ENCODE measurements at regions not wholly inside any gene's neighbourhood (a gene's known extent, or its start where the extent isn't known, plus 50 kb on each side); places are given as distances from the start of the nearest gene placed in this dataset.
A peak's percentile ranks its signal among the peaks of the same experiment; 100 is the strongest.

- H3K27ac ChIP-seq (ENCODE audit: low read length) = no peak overlapping the region
- no peaks in the 10 kb centered on the region for H3K9me3 ChIP-seq (replicated peaks; ENCODE audit: control insufficient read depth, low read depth, low read length)
- 78% methylated on average over 3 of the region's 7 CpGs for WGBS (ENCODE audit: insufficient coverage)
- no peaks in the 10 kb centered on the region for H3K36me3 ChIP-seq (ENCODE audit: control insufficient read depth, insufficient read depth, low read length)
- H3K4me3 ChIP-seq (ENCODE audit: low read length) = no peak overlapping the region
- H3K4me1 ChIP-seq (ENCODE audit: control insufficient read depth, insufficient read depth, low read length) = no peaks in the 10 kb centered on the region
- DNase-seq = no peak
- H3K27me3 ChIP-seq (ENCODE audit: control insufficient read depth, insufficient read depth, low read length) = no peaks in the 10 kb centered on the region
Measured at GRCh38 chr3:181178991-181179390, 189.5 kb upstream of the DNAJC19 start.

DNA sequence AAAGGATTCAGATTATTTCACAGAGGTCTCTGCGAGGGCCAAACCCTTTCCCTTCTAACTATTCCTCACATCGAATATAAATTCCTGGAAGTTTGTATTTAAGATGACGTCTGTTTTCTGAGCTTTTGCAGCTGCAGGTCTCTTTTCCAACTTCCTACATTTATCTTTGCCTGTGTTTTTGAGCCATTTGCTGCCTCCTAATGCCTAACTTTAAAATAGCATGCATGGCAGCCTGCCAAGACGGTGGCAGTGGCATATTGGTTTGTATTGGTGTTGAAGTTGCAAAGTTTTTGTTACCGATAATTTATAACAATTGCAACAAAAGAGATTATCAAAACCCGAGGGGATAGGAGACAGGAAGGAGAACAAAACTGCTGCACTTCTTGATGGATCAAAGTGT, 187.1 kb upstream of the DNAJC19 start:
- WGBS (ENCODE audit: insufficient coverage) = 0% methylated on average over 1 of the region's 6 CpGs
- Histone ChIP-seq H3K36me3 (ENCODE audit: control insufficient read depth, insufficient read depth, low read length) (no peaks in the 10 kb centered on the region), H3K27me3 (ENCODE audit: control insufficient read depth, insufficient read depth, low read length) (no peaks in the 10 kb centered on the region), H3K27ac (ENCODE audit: low read length) (no peak overlapping the region), H3K4me3 (ENCODE audit: low read length) (no peak overlapping the region), H3K4me1 (ENCODE audit: control insufficient read depth, insufficient read depth, low read length) (no peaks in the 10 kb centered on the region), H3K9me3 (replicated peaks; ENCODE audit: control insufficient read depth, low read depth, low read length) (no peaks in the 10 kb centered on the region)
- DNase-seq = peak; percentile 50

DNA sequence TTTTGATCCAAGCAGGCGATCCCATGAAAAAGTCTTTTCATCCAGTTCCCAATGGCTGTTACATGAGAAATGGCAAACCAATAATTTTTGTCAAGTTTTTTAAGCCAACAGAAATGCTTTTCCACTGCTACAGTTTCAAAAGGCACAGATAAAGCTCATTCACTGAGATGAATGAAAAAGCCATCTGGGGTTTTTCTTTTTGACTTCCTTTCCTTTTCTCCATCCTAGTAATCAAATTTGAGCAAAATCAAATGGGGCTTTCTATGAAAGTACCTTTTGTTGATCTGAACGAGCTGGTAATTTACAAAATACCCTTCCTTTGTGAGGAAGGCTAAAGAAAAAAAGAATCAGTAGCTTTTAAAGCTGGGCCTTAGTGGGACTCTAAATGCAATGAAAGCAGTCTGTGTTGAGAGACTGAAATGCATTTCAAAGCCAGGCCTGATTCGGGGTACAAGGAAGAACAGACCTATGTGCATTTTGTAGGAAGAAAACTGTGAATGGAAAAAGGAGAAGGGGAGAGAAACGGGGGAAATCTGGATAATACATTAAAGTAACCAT, 185.2 kb upstream of the DNAJC19 start:
- Histone ChIP-seq H3K27me3 (ENCODE audit: control insufficient read depth, insufficient read depth, low read length) (no peaks in the 10 kb centered on the region), H3K27ac (ENCODE audit: low read length) (no peak overlapping the region), H3K4me3 (ENCODE audit: low read length) (no peak overlapping the region), H3K9me3 (replicated peaks; ENCODE audit: control insufficient read depth, low read depth, low read length) (no peaks in the 10 kb centered on the region), H3K4me1 (ENCODE audit: control insufficient read depth, insufficient read depth, low read length) (no peaks in the 10 kb centered on the region), H3K36me3 (ENCODE audit: control insufficient read depth, insufficient read depth, low read length) (no peaks in the 10 kb centered on the region)
- DNase-seq = no peak
- WGBS (ENCODE audit: insufficient coverage) = 0% methylated on average over 1 of the region's 4 CpGs

DNA sequence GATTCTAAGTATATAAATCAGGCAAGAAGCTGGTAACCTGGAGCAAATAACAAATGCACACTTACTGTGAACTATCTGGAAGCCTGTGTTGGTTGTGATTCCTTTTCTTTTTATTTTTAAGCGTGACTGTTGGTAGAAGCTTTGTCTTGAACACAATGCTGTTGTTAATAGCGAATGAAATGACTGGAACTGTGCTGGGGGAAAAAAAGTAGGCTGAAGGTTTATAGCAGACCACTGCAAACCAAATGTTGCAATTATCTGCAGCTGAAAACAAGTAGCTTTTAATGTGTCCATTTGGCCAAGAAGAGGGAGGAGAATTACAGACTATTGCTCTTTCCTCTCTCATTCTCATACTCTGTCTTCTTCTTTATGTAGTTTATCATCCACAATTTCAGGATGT, 184.5 kb upstream of the DNAJC19 start:
- Histone ChIP-seq H3K27ac (ENCODE audit: low read length) (no peak overlapping the region), H3K4me3 (ENCODE audit: low read length) (no peak overlapping the region), H3K4me1 (ENCODE audit: control insufficient read depth, insufficient read depth, low read length) (no peaks in the 10 kb centered on the region), H3K36me3 (ENCODE audit: control insufficient read depth, insufficient read depth, low read length) (no peaks in the 10 kb centered on the region), H3K27me3 (ENCODE audit: control insufficient read depth, insufficient read depth, low read length) (no peaks in the 10 kb centered on the region), H3K9me3 (replicated peaks; ENCODE audit: control insufficient read depth, low read depth, low read length) (no peaks in the 10 kb centered on the region)
- DNase-seq = no peak
- WGBS (ENCODE audit: insufficient coverage) = no CpG with 5 or more reads among the region's 2 CpGs

GRCh38 chr3:181173227-181173626, 183.7 kb upstream of the DNAJC19 start:
- no CpG with 5 or more reads among the region's 5 CpGs for WGBS (ENCODE audit: insufficient coverage)
- no peak overlapping the region for H3K27ac ChIP-seq (ENCODE audit: low read length)
- DNase-seq = no peak
- no peaks in the 10 kb centered on the region for H3K27me3 ChIP-seq (ENCODE audit: control insufficient read depth, insufficient read depth, low read length)
- H3K4me1 ChIP-seq (ENCODE audit: control insufficient read depth, insufficient read depth, low read length) = no peaks in the 10 kb centered on the region
- H3K4me3 ChIP-seq (ENCODE audit: low read length) = no peak overlapping the region
- H3K9me3 ChIP-seq (replicated peaks; ENCODE audit: control insufficient read depth, low read depth, low read length) = no peaks in the 10 kb centered on the region
- H3K36me3 ChIP-seq (ENCODE audit: control insufficient read depth, insufficient read depth, low read length) = no peaks in the 10 kb centered on the region

DNA sequence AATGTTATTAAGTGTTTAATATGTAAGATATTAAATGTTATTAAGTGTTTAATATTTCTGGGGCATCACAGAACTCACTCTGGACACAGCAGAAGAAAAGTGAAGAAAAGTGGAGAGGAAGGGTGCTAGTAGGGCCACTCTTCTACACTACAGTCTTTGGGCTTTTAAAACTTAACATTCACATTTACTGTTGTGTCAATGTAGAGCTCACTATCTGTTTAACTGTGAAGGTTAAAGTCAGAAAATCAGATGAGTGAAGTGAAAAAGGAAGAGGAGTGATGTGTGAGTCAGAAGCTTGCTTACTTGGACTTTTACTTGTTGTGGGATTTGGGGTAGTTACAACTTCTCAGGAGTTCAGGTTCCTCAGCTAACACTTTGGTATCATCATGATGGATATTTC, 145.3 kb upstream of the DNAJC19 start:
- H3K27ac ChIP-seq (ENCODE audit: low read length) = no peak overlapping the region
- no peak for DNase-seq
- no peaks in the 10 kb centered on the region for H3K27me3 ChIP-seq (ENCODE audit: control insufficient read depth, insufficient read depth, low read length)
- peaks cover 2% of the 10 kb centered on the region for H3K9me3 ChIP-seq (replicated peaks; ENCODE audit: control insufficient read depth, low read depth, low read length)
- no peaks in the 10 kb centered on the region for H3K36me3 ChIP-seq (ENCODE audit: control insufficient read depth, insufficient read depth, low read length)
- no peaks in the 10 kb centered on the region for H3K4me1 ChIP-seq (ENCODE audit: control insufficient read depth, insufficient read depth, low read length)
- no peak overlapping the region for H3K4me3 ChIP-seq (ENCODE audit: low read length)

DNA sequence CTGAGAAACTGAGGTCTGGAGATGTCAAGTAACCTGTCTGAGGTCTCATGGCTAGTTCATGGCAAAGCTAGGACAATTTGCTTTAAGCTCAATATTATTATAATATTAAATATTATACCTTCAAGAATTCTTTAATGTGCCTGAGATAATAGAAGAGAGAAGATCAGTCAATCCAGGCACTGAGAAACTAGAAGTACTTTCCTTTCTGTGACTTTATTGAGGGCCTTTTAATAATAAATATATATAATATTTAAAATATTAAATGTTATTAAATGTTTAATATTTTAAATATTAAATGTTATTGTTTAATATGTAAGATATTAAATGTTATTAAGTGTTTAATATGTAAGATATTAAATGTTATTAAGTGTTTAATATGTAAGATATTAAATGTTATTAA, 144.3 kb upstream of the DNAJC19 start:
- no peak for DNase-seq
- Histone ChIP-seq H3K9me3 (replicated peaks; ENCODE audit: control insufficient read depth, low read depth, low read length) (peaks cover 2% of the 10 kb centered on the region), H3K4me1 (ENCODE audit: control insufficient read depth, insufficient read depth, low read length) (no peaks in the 10 kb centered on the region), H3K27ac (ENCODE audit: low read length) (no peak overlapping the region), H3K4me3 (ENCODE audit: low read length) (no peak overlapping the region), H3K36me3 (ENCODE audit: control insufficient read depth, insufficient read depth, low read length) (no peaks in the 10 kb centered on the region), H3K27me3 (ENCODE audit: control insufficient read depth, insufficient read depth, low read length) (no peaks in the 10 kb centered on the region)

DNA sequence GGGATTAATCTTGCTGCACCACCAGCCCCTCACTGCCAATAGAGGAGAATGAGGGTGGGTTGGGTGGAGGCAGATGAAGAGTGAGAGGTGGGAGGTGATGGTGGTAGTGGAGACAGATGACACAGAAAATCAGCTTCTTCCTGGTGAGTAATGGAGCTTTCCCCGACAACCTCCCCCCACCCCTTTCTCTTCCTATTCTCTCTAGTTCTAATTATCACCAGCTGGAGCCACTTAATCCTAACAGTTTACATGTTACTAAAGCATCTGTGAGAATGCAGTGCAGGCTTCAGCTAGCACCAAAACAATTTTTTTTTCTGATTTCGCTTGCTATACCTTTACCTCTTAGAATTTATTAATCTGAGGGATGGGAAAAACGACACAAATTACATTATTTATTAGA, 116.1 kb upstream of the DNAJC19 start:
- no CpG with 5 or more reads among the region's 3 CpGs for WGBS (ENCODE audit: insufficient coverage)
- Histone ChIP-seq H3K4me3 (ENCODE audit: low read length) (no peak overlapping the region), H3K27ac (ENCODE audit: low read length) (no peak overlapping the region), H3K4me1 (ENCODE audit: control insufficient read depth, insufficient read depth, low read length) (no peaks in the 10 kb centered on the region), H3K9me3 (replicated peaks; ENCODE audit: control insufficient read depth, low read depth, low read length) (no peaks in the 10 kb centered on the region), H3K36me3 (ENCODE audit: control insufficient read depth, insufficient read depth, low read length) (no peaks in the 10 kb centered on the region), H3K27me3 (ENCODE audit: control insufficient read depth, insufficient read depth, low read length) (no peaks in the 10 kb centered on the region)
- no peak for DNase-seq

DNA sequence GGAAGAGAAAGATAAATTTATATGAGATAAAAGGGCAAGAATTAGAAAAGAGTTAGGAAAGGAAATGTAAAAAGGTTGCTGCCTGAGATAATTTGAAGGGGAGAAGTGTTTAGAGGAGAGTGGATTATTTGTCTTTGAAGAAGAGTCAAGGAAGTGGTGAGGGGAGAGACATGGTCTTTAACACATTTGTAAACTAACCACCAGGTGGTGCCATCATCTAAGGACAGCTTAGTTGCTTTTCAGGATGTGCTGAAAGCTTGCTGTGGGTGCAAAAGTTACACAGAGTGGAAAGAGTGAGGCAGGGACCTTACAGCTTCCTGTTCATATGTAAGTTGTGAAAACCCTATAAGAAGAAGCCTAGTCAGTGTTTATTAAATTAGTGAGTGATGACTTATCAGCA, 114.1 kb upstream of the DNAJC19 start:
- H3K27ac ChIP-seq (ENCODE audit: low read length) = no peak overlapping the region
- H3K27me3 ChIP-seq (ENCODE audit: control insufficient read depth, insufficient read depth, low read length) = no peaks in the 10 kb centered on the region
- no peak for DNase-seq
- no peaks in the 10 kb centered on the region for H3K4me1 ChIP-seq (ENCODE audit: control insufficient read depth, insufficient read depth, low read length)
- no peaks in the 10 kb centered on the region for H3K36me3 ChIP-seq (ENCODE audit: control insufficient read depth, insufficient read depth, low read length)
- no peak overlapping the region for H3K4me3 ChIP-seq (ENCODE audit: low read length)
- no peaks in the 10 kb centered on the region for H3K9me3 ChIP-seq (replicated peaks; ENCODE audit: control insufficient read depth, low read depth, low read length)

- no peak overlapping the region for H3K27ac ChIP-seq (ENCODE audit: low read length)
- no peaks in the 10 kb centered on the region for H3K36me3 ChIP-seq (ENCODE audit: control insufficient read depth, insufficient read depth, low read length)
- no peaks in the 10 kb centered on the region for H3K4me1 ChIP-seq (ENCODE audit: control insufficient read depth, insufficient read depth, low read length)
- no peak overlapping the region for H3K4me3 ChIP-seq (ENCODE audit: low read length)
- DNase-seq = no peak
- 40% methylated on average over 1 of the region's 6 CpGs for WGBS (ENCODE audit: insufficient coverage)
- H3K27me3 ChIP-seq (ENCODE audit: control insufficient read depth, insufficient read depth, low read length) = no peaks in the 10 kb centered on the region
- H3K9me3 ChIP-seq (replicated peaks; ENCODE audit: control insufficient read depth, low read depth, low read length) = peaks cover 3% of the 10 kb centered on the region
Measured at GRCh38 chr3:181086011-181086410, 96.5 kb upstream of the DNAJC19 start.

DNA sequence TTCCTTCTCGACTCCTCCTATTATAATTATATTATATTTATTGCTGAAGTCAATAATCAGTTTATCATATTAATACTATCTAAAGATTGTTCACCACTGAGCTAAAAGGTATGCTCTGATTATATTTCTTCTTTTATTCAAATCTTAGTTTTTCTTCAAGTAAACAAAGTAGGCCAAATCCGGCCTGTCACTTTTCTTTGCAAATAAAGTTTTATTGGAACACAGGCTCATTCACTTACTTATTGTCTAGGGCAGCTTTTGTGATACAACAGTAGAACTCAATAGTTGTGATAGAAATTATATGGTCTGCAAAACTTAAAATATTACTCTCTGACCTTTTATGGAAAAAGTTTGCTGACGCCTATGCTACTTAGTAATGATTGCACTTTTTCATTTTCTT, 92.4 kb upstream of the DNAJC19 start:
- Histone ChIP-seq H3K36me3 (ENCODE audit: control insufficient read depth, insufficient read depth, low read length) (no peaks in the 10 kb centered on the region), H3K4me1 (ENCODE audit: control insufficient read depth, insufficient read depth, low read length) (no peaks in the 10 kb centered on the region), H3K27me3 (ENCODE audit: control insufficient read depth, insufficient read depth, low read length) (no peaks in the 10 kb centered on the region), H3K27ac (ENCODE audit: low read length) (no peak overlapping the region), H3K4me3 (ENCODE audit: low read length) (no peak overlapping the region), H3K9me3 (replicated peaks; ENCODE audit: control insufficient read depth, low read depth, low read length) (no peaks in the 10 kb centered on the region)
- no CpG with 5 or more reads among the region's 3 CpGs for WGBS (ENCODE audit: insufficient coverage)
- no peak for DNase-seq

Data from muscle of leg (tissue), 3 donors.